Epidermal melanocyte (primary cell): ENCODE measurements at regions not wholly inside any gene's neighbourhood (a gene's known extent, or its start where the extent isn't known, plus 50 kb on each side); places are given as distances from the start of the nearest gene placed in this dataset.

Experiments
- DNase-seq: peaks from one replicate; pipeline ENCODE4 v3.0.0; 2011; ENCODE audit warnings: low spot score; ENCODE audit not compliant: insufficient read length

DNA sequence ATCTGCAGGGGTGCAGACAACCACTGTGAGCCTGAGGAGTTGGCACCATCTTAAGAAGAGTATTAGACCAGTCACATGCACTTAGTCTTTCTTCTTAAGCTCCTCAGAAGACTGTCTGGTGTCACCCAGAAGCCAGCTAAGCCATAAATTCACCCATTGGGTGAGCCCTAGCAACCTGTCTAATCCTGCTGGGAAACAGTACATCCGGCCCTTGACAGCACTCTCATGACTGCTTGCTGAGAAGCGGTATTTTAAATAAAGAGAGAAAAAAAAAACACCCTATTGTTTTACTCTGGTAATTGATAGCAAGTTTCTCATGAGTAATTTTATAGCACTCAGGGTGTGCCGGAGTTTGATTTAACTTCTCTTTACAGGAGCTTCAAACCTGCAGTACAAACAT is 134.7 kb downstream of the SOX9 start:
- DNase-seq = no peak

DNA sequence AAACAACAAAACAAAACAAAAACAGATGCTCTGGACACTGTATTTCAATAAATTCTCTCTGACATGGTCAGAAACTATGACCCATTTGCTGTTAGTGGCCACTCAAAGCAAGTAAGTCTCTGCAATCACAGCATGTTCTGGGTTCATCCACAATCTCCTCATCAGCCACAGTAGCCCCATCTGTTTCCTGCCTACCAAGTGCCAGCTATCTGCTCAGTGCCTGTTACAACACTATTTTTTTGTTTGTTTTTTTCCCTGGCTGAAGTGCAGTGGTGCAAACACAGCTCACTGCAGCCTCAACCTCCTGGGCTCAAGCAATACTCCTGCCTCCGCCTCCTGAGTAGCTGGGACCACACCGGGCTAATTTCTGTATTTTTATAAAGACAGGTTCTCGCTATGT is 137.9 kb downstream of the SOX9 start:
- DNase-seq = no peak

DNA sequence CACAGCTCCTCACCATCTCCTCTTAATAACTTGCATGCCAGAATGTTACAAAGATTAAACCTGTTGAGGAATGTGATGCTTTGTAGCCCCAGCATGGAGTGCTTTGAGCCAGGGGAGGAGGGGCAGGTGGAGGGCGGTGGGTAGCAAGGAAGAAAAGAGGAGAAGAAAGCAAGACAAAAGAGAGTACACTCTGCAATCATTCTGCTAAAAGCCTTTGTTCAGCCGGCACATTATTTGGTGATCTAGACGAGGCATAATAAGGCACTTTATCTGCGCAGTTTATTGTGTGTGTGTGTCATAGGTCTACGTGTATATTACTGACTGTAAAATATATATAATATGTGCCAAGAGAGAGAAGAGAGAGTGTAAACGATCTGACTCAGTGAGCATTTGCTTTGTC is 139.1 kb downstream of the SOX9 start:
- DNase-seq = no peak

DNA sequence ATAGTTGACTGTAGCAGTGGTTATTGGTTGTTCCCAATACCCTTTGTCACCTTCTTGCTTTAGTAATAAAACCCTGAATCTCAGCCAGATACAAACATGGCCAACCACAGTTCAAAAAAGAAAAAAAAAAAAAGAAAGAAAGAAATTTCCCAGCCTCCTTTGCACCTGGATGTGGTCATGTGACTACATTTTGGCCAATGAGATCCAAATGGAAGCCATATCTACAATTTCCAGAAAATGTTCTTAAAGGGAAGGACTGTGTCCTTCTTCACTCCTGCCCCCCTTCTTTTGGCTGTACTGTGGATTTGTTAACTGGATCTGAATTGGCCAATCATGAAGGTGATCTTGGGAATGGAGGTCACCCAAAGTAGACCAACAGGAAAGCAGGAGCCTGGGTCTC is 141.9 kb downstream of the SOX9 start:
- DNase-seq = no peak

DNA sequence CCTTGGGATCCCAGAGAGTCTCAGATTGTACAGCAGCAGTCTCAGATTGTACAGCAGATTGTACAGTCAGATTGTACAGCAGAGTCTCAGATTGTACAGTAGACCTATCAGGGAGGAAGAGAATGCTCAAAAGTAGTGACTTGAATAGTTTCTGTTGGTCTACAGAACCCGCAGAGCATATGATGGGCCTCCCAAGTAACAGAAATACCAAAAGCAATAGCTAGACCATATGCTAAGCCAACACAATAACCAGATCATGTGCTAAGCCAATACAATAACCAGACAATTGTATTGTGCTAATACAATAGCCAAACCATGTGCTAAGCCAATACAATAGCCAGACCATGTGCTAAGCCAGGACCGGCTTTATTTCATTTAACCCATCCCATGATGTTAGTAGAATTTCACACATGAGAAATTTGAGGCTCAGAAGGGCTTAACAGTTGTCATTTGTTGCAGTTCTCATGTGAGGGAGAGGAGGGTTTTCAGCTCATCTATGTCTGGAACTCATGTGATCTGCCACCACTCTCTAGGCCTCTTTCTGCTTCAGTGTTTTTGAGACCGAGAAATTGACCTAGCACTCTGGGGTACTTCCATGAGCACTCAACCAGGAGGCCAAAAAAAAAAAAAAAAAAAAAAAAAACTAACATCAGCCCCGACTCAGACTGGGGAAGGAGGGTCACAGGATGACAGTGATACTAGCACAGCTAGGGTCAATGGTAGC is 144.0 kb downstream of the SOX9 start:
- DNase-seq = no peak

DNA sequence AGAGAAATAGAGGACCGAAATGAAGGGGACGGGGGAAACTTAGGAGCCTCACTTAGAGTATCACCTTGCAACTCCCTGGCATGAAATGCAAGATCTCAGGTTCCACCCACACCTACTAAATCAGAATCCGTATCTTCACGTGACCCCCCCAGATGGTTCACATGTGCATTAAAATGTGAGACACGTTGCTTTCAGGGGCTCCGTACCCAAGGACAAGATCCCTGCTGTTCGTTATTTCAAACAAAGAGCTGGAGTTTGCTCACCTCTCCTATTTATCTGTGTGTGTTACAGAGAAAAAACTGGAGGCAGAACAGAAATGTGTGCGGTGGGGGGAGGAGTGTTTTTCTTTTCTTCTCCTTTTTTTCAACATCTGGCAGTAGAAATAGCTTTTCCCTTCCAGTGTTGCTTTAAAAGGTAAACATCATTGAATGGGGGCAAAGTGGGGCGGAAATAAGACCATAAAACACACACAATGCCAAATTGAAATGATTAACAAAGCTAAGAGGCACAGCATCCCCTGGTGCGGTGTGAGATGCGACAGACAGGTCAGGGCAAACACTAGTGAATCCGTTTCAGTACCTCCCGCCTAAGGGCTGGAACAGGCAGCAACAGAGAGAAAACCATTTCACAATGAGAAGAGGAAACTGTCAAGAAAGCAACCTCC is 145.4 kb downstream of the SOX9 start:
- no peak for DNase-seq

DNA sequence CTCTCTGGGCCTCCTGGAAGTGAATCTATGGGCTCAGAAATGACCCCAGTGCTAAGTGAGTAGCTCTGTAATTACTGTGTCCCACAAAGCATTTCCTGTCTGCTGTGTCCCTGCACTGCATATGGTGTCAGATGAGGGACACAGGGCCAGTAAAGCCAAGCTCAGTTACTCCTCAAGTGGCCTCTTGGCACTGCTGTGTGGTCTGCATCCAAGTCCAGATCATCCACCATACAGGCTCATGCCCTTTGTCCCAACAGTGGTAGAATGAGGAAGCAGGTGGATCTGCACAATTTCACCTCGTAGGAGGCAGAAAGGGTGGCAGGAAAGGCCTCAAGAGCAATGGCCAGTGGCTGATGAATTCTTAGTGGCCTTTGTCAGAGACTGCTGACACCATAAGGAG is 146.8 kb downstream of the SOX9 start:
- DNase-seq = no peak

DNA sequence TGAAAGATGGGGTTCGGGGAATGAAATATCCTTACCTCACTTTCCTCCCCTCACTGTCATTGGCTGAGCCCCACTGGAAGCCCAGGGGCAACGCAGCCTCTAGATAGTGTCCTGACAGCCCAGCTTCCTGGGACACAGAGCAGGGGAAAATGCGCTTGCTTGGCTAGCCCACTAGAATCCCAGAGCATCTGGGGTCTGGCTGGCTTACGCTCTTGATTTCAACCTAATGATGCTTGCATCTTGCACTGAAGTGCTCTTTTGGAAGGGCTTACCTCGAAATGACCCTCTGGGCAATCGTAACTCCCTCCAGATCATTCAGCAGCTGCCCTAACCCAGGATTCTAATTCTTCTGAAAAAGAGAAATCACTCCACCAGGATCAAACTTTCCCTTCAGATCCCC is 147.6 kb downstream of the SOX9 start:
- DNase-seq = no peak

DNA sequence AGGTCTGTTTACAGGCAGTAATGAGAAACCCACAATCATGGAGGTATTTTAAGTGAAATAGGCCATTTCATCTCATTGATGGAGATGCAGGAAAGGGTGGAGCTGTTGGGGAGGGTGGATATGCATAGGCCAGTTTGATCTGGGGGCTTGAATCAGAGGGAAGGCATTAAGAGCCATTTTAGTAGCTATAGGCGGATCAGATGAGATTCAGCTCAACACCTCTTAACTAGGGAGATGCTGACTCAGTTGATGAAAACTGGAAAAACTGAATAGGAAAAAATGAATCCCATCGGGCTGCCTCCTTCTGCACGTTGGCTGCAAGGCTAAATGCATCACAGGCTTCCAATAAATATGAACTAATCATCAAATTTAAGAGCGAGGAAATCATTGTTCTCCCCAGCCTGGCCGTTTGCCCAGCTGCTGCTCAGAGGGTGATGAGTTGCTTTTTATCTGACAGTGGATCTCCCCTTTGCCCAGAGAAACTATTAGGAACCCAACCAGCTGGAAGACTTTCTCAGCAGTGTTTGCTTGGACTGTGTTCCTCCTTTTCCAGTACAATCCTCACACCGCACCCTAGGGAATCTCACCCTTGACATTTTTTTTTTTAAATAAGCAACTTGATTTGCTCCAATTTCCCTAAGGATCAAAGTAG is 149.6 kb downstream of the SOX9 start:
- no peak for DNase-seq

DNA sequence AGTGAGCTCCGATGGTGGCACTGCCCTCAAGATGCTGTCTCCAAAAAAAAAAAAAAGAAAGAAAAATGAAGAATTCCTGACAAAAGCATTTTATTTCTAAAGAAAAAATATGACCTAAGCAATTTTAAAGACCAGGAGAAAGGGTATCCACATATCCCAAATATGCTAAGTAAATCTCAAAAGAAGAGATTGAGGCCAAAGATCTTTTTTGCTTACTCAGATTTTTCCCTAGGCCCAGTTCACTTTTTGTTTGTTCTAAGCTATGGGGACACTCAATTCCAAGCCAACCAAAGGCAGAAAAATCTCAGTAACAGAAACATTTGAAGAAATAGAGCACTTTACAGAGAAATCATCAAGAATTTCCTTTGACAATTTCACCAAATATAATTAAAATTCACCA is 150.8 kb downstream of the SOX9 start:
- DNase-seq = no peak

DNA sequence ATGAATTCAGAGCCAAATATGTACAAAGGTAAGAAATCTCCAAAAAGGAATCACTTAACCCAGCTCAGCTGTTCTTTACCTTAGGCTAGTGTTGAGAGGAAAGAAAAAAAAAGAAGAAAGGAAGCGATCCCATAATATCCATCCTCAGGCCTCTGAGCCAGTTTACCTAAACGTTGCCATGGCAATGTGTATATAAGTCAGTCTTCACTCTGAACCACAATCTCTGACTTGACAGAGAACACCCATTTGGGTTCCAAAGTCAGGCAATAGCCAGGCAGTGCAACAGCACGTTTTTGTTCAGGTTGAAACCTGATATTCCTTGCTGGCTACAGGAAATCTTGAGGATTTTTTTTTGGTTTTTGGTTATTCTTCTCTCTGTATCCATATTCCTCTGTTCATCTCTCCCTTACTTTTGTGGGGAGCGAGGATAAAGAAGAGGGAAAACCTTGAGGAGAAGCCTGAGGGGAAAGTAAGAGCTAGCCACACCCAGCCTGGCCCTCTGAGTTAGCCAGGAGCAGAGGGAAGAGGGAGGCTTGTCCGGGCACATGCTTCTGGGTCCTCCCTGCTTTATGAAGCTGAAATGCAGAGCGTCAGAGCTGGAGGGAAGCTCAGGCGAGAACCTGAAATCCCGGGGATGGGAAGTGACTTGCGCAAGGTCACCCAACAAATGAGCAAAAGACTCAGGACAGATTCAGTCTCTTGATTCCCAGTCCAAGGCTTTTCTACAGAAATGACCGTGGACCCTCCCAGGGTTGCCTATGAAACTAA is 152.7 kb downstream of the SOX9 start:
- DNase-seq = no peak

DNA sequence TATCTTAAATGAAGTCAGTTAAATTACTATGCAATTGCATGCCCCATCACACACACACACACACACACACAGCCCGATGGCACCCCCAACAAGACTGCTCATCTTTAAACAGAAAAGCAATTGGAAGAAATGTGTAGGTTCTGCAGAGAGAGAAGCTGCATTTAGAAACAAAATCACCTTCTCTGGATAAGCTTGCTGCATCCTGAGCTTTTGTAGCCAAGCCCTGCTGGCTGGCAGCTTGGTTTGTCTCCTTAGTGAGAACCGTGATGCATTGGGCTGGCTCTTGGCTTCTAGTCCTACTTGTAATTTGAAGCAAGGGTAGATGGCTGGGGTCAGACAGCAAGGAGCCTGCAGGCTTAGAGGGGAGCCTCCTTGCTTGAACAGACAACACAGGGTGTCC is 153.8 kb downstream of the SOX9 start:
- DNase-seq = no peak

DNA sequence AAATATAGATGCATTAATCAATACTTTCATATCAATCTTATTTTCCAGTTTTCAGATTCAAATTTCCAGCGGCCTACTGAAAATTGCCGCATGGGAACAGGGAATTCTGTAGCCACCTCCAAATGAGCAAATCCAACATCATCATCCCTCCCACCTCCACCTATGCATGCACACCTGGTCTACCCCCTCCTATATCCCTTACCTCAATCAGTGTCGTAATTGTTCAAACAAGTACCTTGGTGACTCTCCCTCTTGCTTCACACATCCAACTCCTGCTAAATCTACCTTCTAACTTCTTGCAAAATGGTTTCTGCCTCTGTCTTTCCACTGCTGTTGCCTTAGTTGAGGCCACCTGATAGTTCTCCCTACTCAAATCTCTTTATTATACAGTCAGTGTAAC is 160.1 kb downstream of the SOX9 start:
- DNase-seq = no peak

DNA sequence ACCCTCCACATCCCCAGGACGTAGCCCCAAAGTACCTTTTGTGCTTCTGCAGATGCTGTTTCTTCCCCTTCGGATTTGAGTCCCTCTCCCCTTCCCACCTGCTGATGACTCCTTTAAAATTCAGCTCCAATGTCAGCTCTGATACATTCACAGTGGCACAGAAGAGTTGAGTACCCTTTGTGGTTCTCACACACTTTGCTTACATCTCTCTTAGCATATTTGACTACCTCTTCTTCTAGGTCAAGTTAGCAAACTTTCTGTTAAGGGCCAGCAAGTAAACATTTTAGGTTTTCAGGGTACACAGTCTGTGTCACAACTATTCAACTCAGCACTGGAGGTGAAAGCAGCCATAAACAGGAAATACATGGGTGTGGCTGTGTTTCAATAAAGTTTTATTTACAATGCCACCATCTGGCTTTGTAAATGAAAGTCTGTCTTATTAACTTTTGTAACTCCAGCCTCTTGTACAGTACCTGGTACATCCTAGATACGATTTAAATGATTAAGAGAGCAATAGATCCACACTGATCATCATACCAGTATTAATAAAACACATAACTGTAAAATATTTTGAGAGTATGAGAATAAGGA is 161.7 kb downstream of the SOX9 start:
- DNase-seq = no peak

DNA sequence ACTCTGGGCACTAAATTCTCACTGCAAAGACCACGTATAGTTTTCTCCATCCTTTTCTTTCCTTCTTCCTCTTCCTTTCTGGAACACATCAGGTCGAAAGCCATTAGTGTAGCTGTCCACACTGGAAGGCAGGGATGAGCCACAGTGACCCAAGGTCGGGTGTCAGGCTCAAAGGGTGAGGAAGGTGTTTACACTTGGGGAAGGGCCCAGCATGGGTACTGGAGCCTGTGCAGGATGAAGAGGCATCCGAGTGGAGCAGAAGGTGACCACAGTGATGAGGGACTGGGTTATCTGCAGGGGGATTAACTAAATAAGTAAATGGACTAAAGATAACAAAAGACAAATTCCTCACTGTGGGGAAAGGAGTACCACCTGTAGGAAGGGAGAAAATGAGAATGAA is 164.0 kb downstream of the SOX9 start:
- no peak for DNase-seq

DNA sequence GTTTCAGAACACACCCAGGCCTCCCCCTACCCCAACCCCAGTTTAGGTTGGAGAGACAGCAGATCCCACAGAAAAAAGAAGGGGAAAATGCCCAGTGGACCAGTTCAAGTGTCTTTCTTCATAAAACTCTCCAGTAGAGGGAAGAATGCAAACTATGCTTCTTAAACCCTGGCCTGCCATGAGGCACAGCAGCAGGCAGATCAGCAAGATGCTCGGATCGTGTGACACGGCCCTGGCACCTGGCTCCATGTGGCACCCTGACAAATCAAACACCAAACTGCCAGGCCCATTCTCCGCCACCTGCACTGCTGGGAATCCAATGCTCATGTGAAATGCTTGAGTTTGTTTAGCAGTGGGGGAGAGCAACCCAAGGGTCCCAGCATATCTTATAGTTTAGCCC is 166.8 kb downstream of the SOX9 start:
- no peak for DNase-seq

DNA sequence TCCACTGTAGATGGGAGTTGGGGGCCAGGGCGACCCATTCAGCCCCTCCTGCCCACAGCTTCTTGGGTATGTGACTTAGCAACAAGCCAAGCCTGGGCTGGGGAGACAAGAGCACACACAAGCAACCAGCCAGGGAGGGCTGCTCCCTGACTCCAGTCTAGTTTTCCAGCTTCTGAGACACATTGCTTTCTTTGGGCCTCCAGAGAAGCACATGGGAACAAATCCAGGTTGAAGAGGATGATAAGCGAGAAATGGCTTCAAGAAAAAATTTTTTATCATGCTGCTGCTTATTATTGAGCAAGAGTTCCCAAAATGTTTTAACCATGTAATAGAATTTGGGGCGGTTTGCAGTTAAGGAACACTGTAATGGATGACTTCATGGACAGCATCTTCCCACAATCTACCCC is 173.7 kb downstream of the SOX9 start:
- DNase-seq = no peak

DNA sequence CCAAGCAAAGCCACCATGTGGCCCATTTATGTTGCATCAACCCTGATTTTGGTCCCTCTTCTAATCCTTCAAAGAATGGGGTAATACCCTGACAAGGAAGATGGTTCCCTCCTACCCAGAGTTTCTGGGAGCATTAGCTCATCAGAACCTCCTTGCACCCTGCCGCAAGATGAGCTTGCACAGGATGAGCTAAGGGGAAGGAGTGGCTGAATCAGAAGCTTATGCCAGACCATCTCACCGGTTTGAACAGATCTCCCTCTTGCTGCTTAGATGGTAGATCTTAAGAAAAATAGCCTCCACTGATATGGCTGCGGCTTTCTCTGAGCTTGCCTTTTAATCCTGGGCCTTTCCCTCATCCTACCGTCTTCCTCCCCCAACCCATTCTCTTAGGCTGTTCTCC is 175.1 kb downstream of the SOX9 start:
- DNase-seq = no peak

DNA sequence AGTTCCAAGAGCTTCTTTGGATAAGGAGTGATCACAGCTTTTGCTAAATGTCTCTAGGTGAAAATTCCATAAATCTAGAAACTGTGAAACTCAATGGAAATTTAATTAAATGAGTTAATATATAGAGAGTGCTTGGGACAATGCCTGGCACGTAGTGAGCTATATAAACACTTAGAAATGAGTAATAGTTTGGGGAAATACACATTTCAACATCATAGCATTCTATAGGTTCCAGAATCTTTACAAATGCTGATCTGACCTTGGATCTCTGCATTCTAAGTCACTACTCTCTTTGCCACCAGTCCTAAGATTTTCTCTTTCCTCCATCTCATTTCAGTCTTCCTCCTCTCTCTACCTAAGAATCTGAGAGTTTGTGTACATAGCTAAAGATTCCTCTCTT is 175.6 kb downstream of the SOX9 start:
- DNase-seq = no peak

DNA sequence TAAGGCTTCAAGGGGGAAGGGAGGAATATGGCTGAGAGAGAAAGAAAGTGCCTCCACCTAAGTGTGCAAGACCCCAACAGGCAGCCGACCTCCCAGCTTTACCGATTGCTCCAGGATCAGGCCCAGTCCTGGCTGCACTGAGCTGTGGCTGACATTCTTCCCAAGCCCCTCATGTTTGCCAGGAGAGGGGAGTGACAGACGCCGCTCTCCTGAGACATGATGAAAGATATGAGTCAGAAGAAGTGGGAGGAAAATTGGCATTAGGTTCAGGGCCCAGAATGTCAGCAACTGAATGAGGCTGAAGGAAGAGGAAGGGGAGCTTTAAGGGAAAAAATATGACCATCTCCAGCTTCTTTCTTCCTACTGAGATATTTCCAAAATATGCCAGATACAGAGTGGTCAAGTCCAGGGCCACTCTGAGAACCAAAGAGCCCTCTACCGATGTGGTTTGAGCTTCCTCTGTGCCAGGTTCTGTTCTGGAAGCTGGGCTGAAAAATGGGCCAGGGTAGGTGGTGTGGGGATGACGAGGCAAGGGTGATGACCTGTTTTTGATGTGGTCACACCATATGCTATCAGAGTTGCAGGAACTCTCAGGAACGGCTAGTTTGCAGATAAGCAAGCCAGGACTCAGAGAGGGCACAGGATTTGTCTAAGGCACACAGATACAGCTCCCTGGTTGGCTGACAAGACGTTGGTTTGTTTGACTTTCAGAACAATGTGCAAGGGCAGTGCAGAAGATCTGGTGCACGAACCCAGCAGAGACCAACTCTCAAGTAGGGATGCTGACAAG is 176.7 kb downstream of the SOX9 start:
- no peak for DNase-seq

DNA sequence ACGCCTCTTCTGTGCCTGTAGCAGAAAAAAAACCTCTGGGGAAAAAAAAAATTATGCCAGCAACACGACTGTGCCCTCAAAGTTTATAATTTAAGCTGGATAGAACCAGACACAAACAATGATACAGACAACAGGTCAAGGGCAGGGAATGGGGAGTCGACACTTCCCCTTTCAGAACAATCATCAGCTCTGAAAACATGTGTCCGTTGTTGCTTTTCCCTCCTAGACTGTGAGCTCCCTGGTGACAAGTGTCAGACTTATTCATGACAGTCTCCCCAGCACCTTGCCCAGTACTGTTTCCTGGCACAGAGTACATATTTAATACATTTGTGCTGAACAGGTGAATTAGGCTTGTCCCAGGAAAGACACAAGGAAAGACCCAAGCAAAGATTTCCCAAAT is 178.3 kb downstream of the SOX9 start:
- DNase-seq = no peak
